CD4-positive, alpha-beta T cell treated with Interleukin-17A for 1 hour (primary cell): ENCODE measurements at regions not wholly inside any gene's neighbourhood (a gene's known extent, or its start where the extent isn't known, plus 50 kb on each side); places are given as distances from the start of the nearest gene placed in this dataset.

Experiments used
- DNase-seq: peaks from one replicate; pipeline ENCODE4 v3.0.0-alpha.2; 2020

DNA sequence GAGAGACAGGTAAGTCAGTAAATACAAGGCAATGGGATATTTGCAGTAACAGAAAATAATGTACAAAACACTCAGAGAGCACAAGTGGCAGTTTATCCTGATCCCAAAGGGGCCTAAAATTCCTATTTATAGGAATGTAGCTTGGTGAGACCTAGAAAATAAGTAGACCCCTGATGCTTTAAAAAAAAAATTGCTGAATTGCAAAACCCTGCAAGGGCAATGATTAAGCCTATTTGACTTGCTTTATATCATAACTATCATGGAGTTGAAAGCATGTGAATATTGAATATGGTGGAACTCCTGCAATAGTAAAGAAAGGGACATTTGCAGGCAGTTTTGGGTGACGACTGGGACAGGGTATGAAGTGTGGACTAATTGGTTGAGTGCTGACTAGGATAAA lies 101.9 kb upstream of the C1orf21 start:
- no peak for DNase-seq

- DNase-seq = no peak
Measured at GRCh38 chr1:184285401-184286087, 101.3 kb upstream of the C1orf21 start.

GRCh38 chr1:184287001-184287400 lies 99.8 kb upstream of the C1orf21 start:
- no peak for DNase-seq

- no peak for DNase-seq
Measured at GRCh38 chr1:184289825-184290550, 96.8 kb upstream of the C1orf21 start.

DNA sequence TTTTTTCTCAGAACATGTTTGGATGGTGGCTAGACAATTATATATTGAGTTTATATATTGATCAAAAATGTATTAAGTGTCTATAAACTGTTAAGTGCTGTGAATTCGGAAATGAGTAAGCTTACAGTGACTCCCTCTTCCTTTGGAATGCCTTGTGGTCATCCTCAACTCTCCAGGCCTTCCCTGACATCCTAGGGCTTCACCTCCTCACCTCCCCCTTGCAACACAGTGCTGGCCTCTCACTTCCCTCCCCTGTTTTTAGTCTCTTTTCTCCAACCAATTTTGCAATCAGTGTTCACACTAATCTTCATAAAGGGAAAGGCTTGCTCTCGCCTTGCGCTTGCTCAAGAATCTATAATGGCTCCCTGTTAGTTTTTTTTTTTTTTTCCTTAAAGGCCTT lies 95.1 kb upstream of the C1orf21 start:
- no peak for DNase-seq

DNA sequence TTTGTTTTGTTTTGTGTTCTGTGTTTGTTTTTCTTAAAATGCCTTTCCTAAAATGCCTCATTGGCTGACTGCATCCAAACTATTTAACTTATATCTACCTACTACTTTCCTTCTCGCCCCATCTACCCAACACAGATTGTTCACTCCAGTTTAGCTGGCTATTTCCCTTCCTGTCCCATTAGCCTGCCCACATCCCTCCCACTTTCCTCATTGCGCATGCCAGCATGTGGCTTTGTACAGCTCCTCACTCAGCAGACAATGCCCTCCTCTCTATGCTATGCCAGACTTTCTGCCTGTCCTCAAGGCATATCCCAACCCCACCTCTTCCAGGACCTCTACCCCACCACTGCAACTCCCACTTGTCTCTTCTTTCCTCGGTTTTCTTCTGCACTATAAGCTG lies 94.7 kb upstream of the C1orf21 start:
- no peak for DNase-seq

DNA sequence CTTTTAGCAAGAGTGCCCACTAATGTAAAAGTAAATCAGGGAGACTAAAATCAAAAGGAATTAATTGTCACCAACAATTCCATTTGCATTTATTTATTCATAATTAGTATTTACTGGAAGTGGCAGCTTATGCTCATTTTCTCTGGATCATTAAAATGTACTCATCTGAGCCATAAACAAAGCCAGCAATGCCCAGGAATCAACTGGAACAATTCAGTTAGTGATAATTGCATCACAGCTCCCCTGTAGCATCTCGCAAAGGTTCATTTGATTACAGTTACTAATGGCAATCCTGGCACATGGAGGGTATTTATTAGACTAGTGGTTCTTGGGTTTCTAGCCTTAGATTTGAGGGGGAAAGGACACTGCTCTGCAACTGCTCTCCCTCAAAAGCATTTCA lies 92.7 kb upstream of the C1orf21 start:
- DNase-seq = no peak

DNA sequence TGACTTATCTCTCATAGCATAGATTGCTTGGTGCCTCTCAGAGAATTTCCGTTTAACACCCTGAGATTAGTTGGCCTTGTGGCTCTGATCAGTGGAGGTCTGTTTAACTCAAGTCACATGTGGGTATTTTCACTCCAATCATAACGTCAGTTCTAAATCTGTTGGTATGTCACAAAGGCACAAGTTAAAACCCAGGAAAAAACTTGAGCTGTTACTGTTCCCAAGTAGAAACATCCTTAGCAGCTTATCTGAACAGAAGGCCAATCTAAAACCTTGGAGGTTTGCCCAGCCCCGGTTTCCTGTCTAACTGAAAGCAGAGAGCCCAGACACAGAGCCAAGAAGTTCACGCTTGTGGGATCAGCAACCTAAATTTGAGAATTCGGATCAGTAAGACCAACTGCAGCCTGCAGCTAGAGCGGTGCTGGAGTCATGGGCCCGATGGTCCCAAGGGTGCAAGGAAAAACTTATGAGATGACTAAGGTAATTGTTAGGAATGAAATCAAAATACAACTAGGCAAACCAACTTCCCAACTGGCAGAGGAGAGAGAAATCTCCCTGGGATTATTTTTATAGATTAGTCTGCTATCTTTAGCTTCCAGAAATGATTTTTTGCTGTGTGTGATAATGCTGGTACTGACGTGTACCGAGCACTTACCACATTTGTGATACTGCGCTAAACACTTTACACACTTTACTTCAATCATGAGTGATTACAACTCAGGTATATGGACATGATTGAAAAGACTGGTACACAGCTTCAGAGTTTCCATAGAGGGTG lies 90.2 kb upstream of the C1orf21 start:
- no peak for DNase-seq

DNA sequence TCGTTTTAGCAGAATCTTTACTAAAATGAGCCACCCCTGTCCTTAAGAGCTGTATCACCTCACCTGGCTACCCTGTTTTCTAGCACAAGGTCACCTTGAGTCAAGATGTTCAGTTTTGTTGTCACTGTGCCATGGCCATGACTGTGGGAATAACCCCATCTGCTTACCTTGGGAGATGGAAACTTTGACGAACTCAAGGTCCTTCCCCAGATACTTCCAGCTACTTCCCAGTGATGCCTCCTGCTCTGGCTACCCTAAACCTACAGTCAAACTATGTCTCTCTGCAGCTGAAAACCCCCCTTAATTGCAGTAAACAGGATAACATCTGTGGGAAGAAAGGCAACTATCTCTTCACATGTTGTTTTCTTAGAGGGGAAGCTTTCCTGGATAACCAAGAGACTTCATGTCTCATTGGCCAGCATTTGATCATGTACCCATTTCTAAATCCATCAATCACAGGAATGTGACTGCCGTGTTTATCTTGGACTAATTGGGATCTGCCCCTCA lies 89.5 kb upstream of the C1orf21 start:
- no peak for DNase-seq

- DNase-seq = no peak
Measured at GRCh38 chr1:184298440-184299405, 88.1 kb upstream of the C1orf21 start.

- no peak for DNase-seq
Measured at GRCh38 chr1:184299406-184299790, 87.4 kb upstream of the C1orf21 start.

DNA sequence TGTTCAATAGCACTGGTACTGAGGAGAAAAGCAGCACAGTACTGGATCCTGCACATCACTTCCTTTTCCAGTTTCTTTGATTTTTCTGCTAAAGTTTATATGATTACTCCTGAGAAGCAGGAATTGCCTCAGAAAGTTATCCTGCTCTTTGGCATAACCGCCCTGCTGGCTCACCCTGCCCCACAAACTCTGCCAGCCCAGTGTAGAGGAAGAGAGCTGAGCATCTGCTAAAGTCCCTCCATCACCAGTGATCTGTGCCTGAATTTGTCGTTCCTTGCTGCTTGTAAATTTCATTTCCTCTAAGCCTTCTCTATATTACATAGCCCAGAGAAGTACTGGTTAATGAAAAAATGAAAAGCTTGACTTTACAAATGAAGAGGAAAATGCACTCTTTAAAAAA lies 87.0 kb upstream of the C1orf21 start:
- DNase-seq = no peak

DNA sequence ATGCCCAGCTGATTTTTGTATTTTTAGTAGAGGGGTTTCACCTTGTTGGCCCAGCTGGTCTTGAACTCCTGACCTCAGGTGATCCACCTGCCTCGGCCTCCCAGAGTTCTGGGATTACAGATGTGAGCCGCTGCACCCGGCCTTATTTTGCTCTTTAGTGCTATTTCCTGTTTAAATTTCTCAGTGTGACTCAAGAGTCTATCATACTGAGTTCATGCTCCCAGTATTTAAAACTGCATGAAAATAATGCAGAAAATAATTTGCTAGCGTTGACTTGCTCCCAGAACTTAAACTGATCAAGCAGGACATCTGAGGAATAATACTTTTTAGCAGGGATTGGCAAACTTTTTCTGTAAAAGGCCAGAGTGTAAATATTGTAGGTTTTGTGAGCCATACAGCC lies 86.4 kb upstream of the C1orf21 start:
- DNase-seq = no peak

DNA sequence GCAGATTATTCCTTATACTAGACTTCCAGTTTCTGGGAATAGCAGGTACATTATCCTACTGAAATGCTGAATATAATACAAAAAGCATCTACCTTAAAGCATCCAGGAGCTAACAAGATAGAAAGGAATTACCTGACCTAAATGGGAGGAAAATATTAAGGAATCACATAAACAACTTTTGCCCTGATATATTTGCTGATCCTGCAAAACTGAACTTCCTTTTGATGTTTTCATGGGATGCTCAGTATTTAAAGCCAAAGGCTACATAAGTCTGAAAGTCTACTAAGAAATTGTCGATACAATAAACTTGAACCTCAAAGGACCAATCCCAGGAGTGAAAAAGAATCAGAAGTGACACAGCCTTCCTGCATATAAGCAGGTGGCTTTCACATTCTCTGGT lies 85.6 kb upstream of the C1orf21 start:
- no peak for DNase-seq

- no peak for DNase-seq
Measured at GRCh38 chr1:184302346-184302745, 84.5 kb upstream of the C1orf21 start.

DNA sequence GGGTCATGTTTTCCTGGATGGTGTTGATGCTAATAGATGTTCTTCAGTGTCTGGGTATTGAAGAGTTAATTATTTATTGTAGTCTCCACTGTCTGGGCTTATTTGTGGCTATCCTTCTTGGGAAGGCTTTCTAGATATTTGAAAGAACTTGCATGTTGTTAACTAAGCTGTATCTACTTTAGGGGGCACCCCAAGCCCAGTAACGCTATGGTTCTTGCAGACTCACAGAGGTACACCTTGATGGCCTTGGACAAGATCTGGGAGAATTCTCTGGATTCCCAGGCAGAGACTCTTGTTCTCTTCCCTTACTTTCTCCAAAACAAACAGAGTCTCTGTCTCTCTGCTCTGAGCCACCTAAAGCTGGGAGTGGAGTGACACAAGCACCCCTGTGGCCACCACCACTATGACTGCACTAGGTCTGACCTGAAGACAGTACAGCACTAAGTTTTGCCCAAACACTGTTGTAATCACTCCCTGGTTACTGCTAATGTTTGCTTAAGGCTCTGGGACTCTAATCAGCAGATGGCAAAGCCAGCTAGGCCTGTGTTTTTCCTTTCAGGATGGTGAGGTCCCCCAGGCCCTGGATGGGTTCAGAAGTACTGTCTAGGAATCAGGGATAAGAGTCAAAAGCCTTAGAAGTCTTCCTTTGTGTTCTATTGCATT lies 76.5 kb upstream of the C1orf21 start:
- no peak for DNase-seq

DNA sequence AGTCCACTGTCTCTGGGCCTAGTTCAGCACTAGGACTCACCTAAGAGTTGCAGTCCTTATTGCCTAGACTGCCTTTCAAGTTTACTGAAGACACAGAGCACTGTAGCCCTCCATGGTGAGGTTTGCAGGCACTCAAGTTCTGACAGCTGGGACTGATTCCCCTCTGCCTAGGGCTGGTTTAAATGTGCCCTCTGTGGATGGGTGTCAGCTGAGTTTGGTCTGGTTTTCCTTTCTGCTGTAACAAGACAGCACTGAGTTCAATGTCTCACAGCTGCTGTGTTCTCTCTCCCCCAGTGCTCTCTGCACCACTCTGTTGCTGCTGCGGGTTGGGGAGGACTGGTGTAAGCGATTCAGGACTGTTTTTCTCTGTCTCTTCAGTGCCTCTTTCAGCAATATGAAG lies 75.2 kb upstream of the C1orf21 start:
- DNase-seq = no peak

GRCh38 chr1:184315254-184315653 lies 71.6 kb upstream of the C1orf21 start:
- DNase-seq = no peak

DNA sequence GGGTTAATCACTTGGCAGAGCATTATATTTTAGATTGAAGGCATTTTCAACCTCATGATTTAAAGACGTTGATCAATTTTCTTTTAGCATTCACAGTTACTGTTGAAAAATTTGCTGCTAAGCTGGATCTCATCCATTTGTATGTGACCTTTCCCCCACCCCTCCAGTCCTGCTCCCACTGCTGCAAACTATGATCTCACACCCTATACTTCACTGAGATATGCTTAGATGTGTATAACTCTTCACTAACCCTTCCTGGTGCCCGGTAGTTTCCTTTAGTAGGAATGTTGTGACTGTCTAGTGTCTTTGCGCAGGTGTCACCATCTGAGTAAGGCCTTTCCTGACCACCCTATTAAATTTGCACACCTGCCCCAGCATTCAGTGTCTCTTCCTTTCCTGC lies 67.0 kb upstream of the C1orf21 start:
- DNase-seq = no peak

- no peak for DNase-seq
Measured at GRCh38 chr1:184322253-184322652, 64.6 kb upstream of the C1orf21 start.

DNA sequence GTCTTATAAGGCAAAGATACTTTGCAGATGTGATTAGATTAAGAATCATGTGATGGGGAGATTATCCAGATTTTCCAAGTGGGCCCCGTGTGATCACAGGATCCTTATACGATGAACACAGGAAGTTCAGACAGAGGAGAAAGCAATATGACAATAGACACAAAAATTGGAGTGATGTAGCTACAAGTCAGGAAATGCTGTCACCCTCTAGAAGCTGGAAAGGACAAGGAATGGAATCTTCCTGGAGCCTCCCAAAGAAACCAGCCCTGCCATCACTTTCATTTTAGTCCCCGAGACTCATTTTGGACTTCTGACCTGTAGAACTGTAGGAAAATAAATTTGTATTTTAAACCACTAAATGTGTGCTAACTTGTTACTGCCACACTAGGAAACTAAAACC lies 61.9 kb upstream of the C1orf21 start:
- DNase-seq = no peak

DNA sequence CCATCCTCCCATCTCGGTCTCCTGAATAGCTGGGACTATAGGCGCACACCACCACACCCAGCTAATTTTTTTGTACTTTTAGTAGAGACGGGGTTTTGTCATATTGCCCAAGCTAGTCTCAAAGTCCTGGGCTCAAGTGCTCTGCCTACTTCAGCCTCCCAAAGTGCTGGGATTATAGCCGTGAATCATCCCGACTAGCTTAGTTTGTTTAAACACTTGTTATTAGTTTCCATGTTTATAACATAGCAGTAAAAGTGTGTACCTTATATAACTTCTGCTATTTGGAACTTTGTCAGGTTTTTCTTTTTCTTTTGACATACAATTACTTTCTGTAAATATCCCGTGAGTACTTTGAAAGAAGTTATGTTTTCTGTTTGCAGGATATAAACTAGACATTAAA lies 60.6 kb upstream of the C1orf21 start:
- no peak for DNase-seq
